Mucosa of rectum (tissue), 2 donors: ENCODE measurements at regions not wholly inside any gene's neighbourhood (a gene's known extent, or its start where the extent isn't known, plus 50 kb on each side); places are given as distances from the start of the nearest gene placed in this dataset.

Source experiments
- H3K27ac ChIP-seq, 2 donors: one replicate each; pipeline ENCODE4 v1.7.0; 2013; ENCODE audit warnings: inconsistent platforms in 2 of 2, low read depth in 2 of 2, low read length in 2 of 2
- H3K27me3 ChIP-seq, 2 donors: one replicate each; pipeline ENCODE4 v1.7.0; 2013; ENCODE audit warnings: low read length in 2 of 2; ENCODE audit not compliant: control insufficient read depth in 2 of 2, insufficient read depth in 2 of 2
- H3K36me3 ChIP-seq, 2 donors: one replicate each; pipeline ENCODE4 v1.7.0; 2013; ENCODE audit warnings: low read length in 2 of 2; ENCODE audit not compliant: control insufficient read depth in 2 of 2, insufficient read depth in 2 of 2
- H3K4me1 ChIP-seq, 2 donors: one replicate each; pipeline ENCODE4 v1.7.0; 2013; ENCODE audit warnings: low read length in 2 of 2, mild to moderate bottlenecking in 1 of 2; ENCODE audit not compliant: control insufficient read depth in 2 of 2, insufficient read depth in 2 of 2
- H3K4me3 ChIP-seq, 2 donors: one replicate each; pipeline ENCODE4 v1.7.0; 2013; ENCODE audit warnings: low read length in 2 of 2
- H3K9ac ChIP-seq, 2 donors: one replicate each; pipeline ENCODE4 v1.7.0; 2013; ENCODE audit warnings: low read length in 2 of 2, low read depth in 1 of 2, mild to moderate bottlenecking in 1 of 2
- H3K9me3 ChIP-seq, 2 donors: one replicate each; pipeline ENCODE4 v1.7.0; 2013; ENCODE audit warnings: low read length in 2 of 2; ENCODE audit not compliant: control insufficient read depth in 2 of 2
- donor health status: healthy.
- donor health status: Normal muscosa, but diverticular disease.

- Histone ChIP-seq H3K4me3 (no peak overlapping the region), H3K27me3 (no peaks in the 10 kb centered on the region), H3K4me1 (peaks cover 7 to 10% of the 10 kb centered on the region in 2 donors), H3K9me3 (no peaks in the 10 kb centered on the region), H3K27ac (no peak overlapping the region), H3K9ac (no peak overlapping the region), H3K36me3 (no peaks in the 10 kb centered on the region)
Observed at GRCh38 chr9:95822583-95823431, 52.7 kb upstream of the ERCC6L2 start.

- no peaks in the 10 kb centered on the region for H3K36me3 ChIP-seq
- H3K27ac ChIP-seq, result peak overlapping the region in 1 of 2 donors; percentile 3
- no peaks in the 10 kb centered on the region for H3K27me3 ChIP-seq
- no peak overlapping the region for H3K4me3 ChIP-seq
- no peak overlapping the region for H3K9ac ChIP-seq
- peaks cover 7 to 10% of the 10 kb centered on the region in 2 donors for H3K4me1 ChIP-seq
- no peaks in the 10 kb centered on the region for H3K9me3 ChIP-seq
Observed at GRCh38 chr9:95822015-95822414, 53.5 kb upstream of the ERCC6L2 start.

GRCh38 chr9:95820074-95820473, 55.4 kb upstream of the ERCC6L2 start:
- Histone ChIP-seq H3K4me1 (peaks cover 7 to 10% of the 10 kb centered on the region in 2 donors), H3K36me3 (no peaks in the 10 kb centered on the region), H3K27me3 (no peaks in the 10 kb centered on the region), H3K9me3 (no peaks in the 10 kb centered on the region), H3K27ac (no peak overlapping the region), H3K9ac (no peak overlapping the region), H3K4me3 (no peak overlapping the region)

GRCh38 chr9:95819636-95820035, 55.9 kb upstream of the ERCC6L2 start:
- H3K27me3 ChIP-seq, result no peaks in the 10 kb centered on the region
- peaks cover 7 to 10% of the 10 kb centered on the region in 2 donors for H3K4me1 ChIP-seq
- no peak overlapping the region for H3K27ac ChIP-seq
- H3K9ac ChIP-seq, result no peak overlapping the region
- no peaks in the 10 kb centered on the region for H3K9me3 ChIP-seq
- H3K36me3 ChIP-seq, result no peaks in the 10 kb centered on the region
- no peak overlapping the region for H3K4me3 ChIP-seq

GRCh38 chr9:95817205-95817604, 58.3 kb upstream of the ERCC6L2 start:
- Histone ChIP-seq H3K36me3 (peaks cover 0 to 3% of the 10 kb centered on the region in 2 donors), H3K4me1 (peaks cover 0 to 1% of the 10 kb centered on the region in 2 donors), H3K27me3 (no peaks in the 10 kb centered on the region), H3K4me3 (no peak overlapping the region), H3K9me3 (no peaks in the 10 kb centered on the region), H3K9ac (no peak overlapping the region), H3K27ac (no peak overlapping the region)

GRCh38 chr9:95816716-95817115, 58.8 kb upstream of the ERCC6L2 start:
- peaks cover 0 to 3% of the 10 kb centered on the region in 2 donors for H3K36me3 ChIP-seq
- H3K27ac ChIP-seq, result no peak overlapping the region

GRCh38 chr9:95815961-95816360, 59.5 kb upstream of the ERCC6L2 start:
- Histone ChIP-seq H3K9me3 (no peaks in the 10 kb centered on the region), H3K9ac (no peak overlapping the region), H3K27me3 (no peaks in the 10 kb centered on the region), H3K4me3 (no peak overlapping the region), H3K4me1 (no peaks in the 10 kb centered on the region), H3K27ac (no peak overlapping the region), H3K36me3 (peaks cover 0 to 3% of the 10 kb centered on the region in 2 donors)

More at GRCh38 chr9:95816716-95817115, 58.8 kb upstream of the ERCC6L2 start:
- Histone ChIP-seq H3K4me3 (no peak overlapping the region), H3K27me3 (no peaks in the 10 kb centered on the region), H3K9ac (no peak overlapping the region), H3K9me3 (no peaks in the 10 kb centered on the region), H3K4me1 (no peaks in the 10 kb centered on the region)

GRCh38 chr9:95815133-95815532, 60.4 kb upstream of the ERCC6L2 start:
- no peaks in the 10 kb centered on the region for H3K4me1 ChIP-seq
- peaks cover 0 to 3% of the 10 kb centered on the region in 2 donors for H3K36me3 ChIP-seq
- H3K27ac ChIP-seq, result no peak overlapping the region
- H3K4me3 ChIP-seq, result no peak overlapping the region
- H3K27me3 ChIP-seq, result no peaks in the 10 kb centered on the region
- H3K9me3 ChIP-seq, result no peaks in the 10 kb centered on the region
- no peak overlapping the region for H3K9ac ChIP-seq

- Histone ChIP-seq H3K27ac (no peak overlapping the region), H3K4me3 (no peak overlapping the region), H3K9me3 (no peaks in the 10 kb centered on the region), H3K27me3 (no peaks in the 10 kb centered on the region), H3K9ac (no peak overlapping the region), H3K36me3 (peaks cover 0 to 3% of the 10 kb centered on the region in 2 donors), H3K4me1 (no peaks in the 10 kb centered on the region)
Observed at GRCh38 chr9:95813923-95814322, 61.6 kb upstream of the ERCC6L2 start.

- H3K27me3 ChIP-seq, result no peaks in the 10 kb centered on the region
- H3K4me3 ChIP-seq, result no peak overlapping the region
- peaks cover 0 to 3% of the 10 kb centered on the region in 2 donors for H3K4me1 ChIP-seq
- peaks cover 0 to 3% of the 10 kb centered on the region in 2 donors for H3K36me3 ChIP-seq
- H3K9me3 ChIP-seq, result no peaks in the 10 kb centered on the region
- H3K9ac ChIP-seq, result no peak overlapping the region
- H3K27ac ChIP-seq, result no peak overlapping the region
Observed at GRCh38 chr9:95810814-95811213, 64.7 kb upstream of the ERCC6L2 start.
